Naive B cell (primary cell): ENCODE measurements at regions not wholly inside any gene's neighbourhood (a gene's known extent, or its start where the extent isn't known, plus 50 kb on each side); places are given as distances from the start of the nearest gene placed in this dataset.
A peak's percentile ranks its signal among the peaks of the same experiment; 100 is the strongest.
"Not testable (repeated sequence)": the region's sequence is repeated elsewhere in the genome, so short reads cannot be mapped to it uniquely, and the experiment has no call there.

Experiments
- ATAC-seq, 2 donors: fragments of 150-1000 bp; cut with Tn5 transposase; 2 replicates each; pipeline ENCODE4 v1.10.0; 2021; ENCODE audit warnings: low read depth in 2 of 2, mild to moderate bottlenecking in 2 of 2, moderate library complexity in 2 of 2
- DNase-seq: peaks from one replicate; pipeline ENCODE4 v3.0.0; 2022
- H3K27ac Mint-ChIP-seq, 6 donors: one replicate each; pipeline ENCODE4 v1.8.0; 2020 to 2022; ENCODE audit warnings: mild to moderate bottlenecking in 6 of 6, mixed read lengths in 6 of 6, moderate library complexity in 5 of 6, inconsistent platforms in 2 of 6
- H3K27me3 Mint-ChIP-seq, 3 donors: one replicate each; pipeline ENCODE4 v1.8.0; 2021 to 2022; ENCODE audit warnings: mixed read lengths in 3 of 3, mild to moderate bottlenecking in 1 of 3
- H3K36me3 Mint-ChIP-seq, 2 donors: one replicate each; pipeline ENCODE4 v1.8.0; 2020 to 2022; ENCODE audit warnings: mixed read lengths in 2 of 2, inconsistent platforms in 1 of 2, mild to moderate bottlenecking in 1 of 2
- H3K4me1 Mint-ChIP-seq, 3 donors: one replicate each; pipeline ENCODE4 v1.8.0; 2020 to 2022; ENCODE audit warnings: mixed read lengths in 3 of 3, inconsistent platforms in 1 of 3, mild to moderate bottlenecking in 1 of 3, moderate library complexity in 1 of 3
- H3K4me3 Mint-ChIP-seq, 8 donors: one replicate each; pipeline ENCODE4 v1.8.0; 2020 to 2022; ENCODE audit warnings: mild to moderate bottlenecking in 8 of 8, mixed read lengths in 8 of 8, moderate library complexity in 8 of 8, inconsistent platforms in 2 of 8
- H3K9me3 Mint-ChIP-seq, 7 donors: one replicate each; pipeline ENCODE4 v1.8.0; 2020 to 2022; ENCODE audit warnings: mixed read lengths in 7 of 7, mild to moderate bottlenecking in 5 of 7, inconsistent platforms in 2 of 7, moderate library complexity in 1 of 7

GRCh38 chr9:99474186-99474585 is 252.1 kb downstream of the SEC61B start:
- DNase-seq (no peak), ATAC-seq (no peak)
- H3K9me3 Mint-ChIP-seq: peaks cover 0 to 2% (median 0%) of the 10 kb centered on the region in 7 donors
- H3K4me3 Mint-ChIP-seq: peak overlapping the region in 1 of 8 donors; percentile 64
- peaks cover 4 to 6% (median 5%) of the 10 kb centered on the region in 3 donors for H3K4me1 Mint-ChIP-seq
- H3K27me3 Mint-ChIP-seq: peaks cover 0 to 14% (median 8%) of the 10 kb centered on the region in 3 donors
- no peaks in the 10 kb centered on the region for H3K36me3 Mint-ChIP-seq
- H3K27ac Mint-ChIP-seq: no peak overlapping the region

- Mint-ChIP-seq H3K4me3 (peak overlapping the region in 1 of 8 donors; percentile 49), H3K4me1 (peaks cover 4 to 6% (median 5%) of the 10 kb centered on the region in 3 donors), H3K36me3 (no peaks in the 10 kb centered on the region), H3K27ac (no peak overlapping the region), H3K27me3 (peaks cover 0 to 13% (median 4%) of the 10 kb centered on the region in 3 donors), H3K9me3 (no peaks in the 10 kb centered on the region)
- no peak for DNase-seq
- ATAC-seq: no peak
Measured at GRCh38 chr9:99475401-99476065, 253.5 kb downstream of the SEC61B start.

GRCh38 chr9:99478469-99479027 is 256.5 kb downstream of the SEC61B start:
- H3K4me1 Mint-ChIP-seq: no peaks in the 10 kb centered on the region
- H3K9me3 Mint-ChIP-seq: peaks cover 0 to 2% (median 0%) of the 10 kb centered on the region in 7 donors
- no peak overlapping the region for H3K4me3 Mint-ChIP-seq
- DNase-seq (no peak), ATAC-seq (no peak)
- H3K27ac Mint-ChIP-seq: no peak overlapping the region
- H3K36me3 Mint-ChIP-seq: no peaks in the 10 kb centered on the region
- H3K27me3 Mint-ChIP-seq: peaks cover 0 to 13% (median 6%) of the 10 kb centered on the region in 3 donors

- DNase-seq (no peak), ATAC-seq (no peak)
- peaks cover 0 to 13% (median 6%) of the 10 kb centered on the region in 3 donors for H3K27me3 Mint-ChIP-seq
- H3K4me1 Mint-ChIP-seq: no peaks in the 10 kb centered on the region
- no peak overlapping the region for H3K4me3 Mint-ChIP-seq
- H3K27ac Mint-ChIP-seq: no peak overlapping the region
- peaks cover 0 to 11% (median 2%) of the 10 kb centered on the region in 7 donors for H3K9me3 Mint-ChIP-seq
- no peaks in the 10 kb centered on the region for H3K36me3 Mint-ChIP-seq
Measured at GRCh38 chr9:99479929-99480328, 257.8 kb downstream of the SEC61B start.

GRCh38 chr9:99485459-99485858 is 263.4 kb downstream of the SEC61B start:
- peaks cover 0 to 8% (median 6%) of the 10 kb centered on the region in 3 donors for H3K27me3 Mint-ChIP-seq
- no peaks in the 10 kb centered on the region for H3K4me1 Mint-ChIP-seq
- no peak overlapping the region for H3K27ac Mint-ChIP-seq
- peaks cover 0 to 17% (median 2%) of the 10 kb centered on the region in 7 donors for H3K9me3 Mint-ChIP-seq
- no peaks in the 10 kb centered on the region for H3K36me3 Mint-ChIP-seq
- H3K4me3 Mint-ChIP-seq: no peak overlapping the region
- ATAC-seq (no peak), DNase-seq (no peak)

- H3K9me3 Mint-ChIP-seq: peaks cover 0 to 17% (median 2%) of the 10 kb centered on the region in 7 donors
- no peak overlapping the region for H3K27ac Mint-ChIP-seq
- no peak overlapping the region for H3K4me3 Mint-ChIP-seq
Measured at GRCh38 chr9:99486684-99487083, 264.6 kb downstream of the SEC61B start.

GRCh38 chr9:99488131-99489059 is 266.3 kb downstream of the SEC61B start:
- peak overlapping the region in 2 of 6 donors; percentile 1 to 75 for H3K27ac Mint-ChIP-seq
- peaks cover 0 to 8% (median 0%) of the 10 kb centered on the region in 3 donors for H3K27me3 Mint-ChIP-seq
- DNase-seq: no peak
- no peaks in the 10 kb centered on the region for H3K36me3 Mint-ChIP-seq
- no peak overlapping the region for H3K4me3 Mint-ChIP-seq
- no peak for ATAC-seq
- H3K9me3 Mint-ChIP-seq: peaks cover 0 to 17% (median 2%) of the 10 kb centered on the region in 7 donors
- peaks cover 10 to 16% (median 11%) of the 10 kb centered on the region in 3 donors for H3K4me1 Mint-ChIP-seq

More at GRCh38 chr9:99486684-99487083, 264.6 kb downstream of the SEC61B start:
- no peak for ATAC-seq
- no peak for DNase-seq
- H3K4me1 Mint-ChIP-seq: peaks cover 2 to 6% (median 6%) of the 10 kb centered on the region in 3 donors
- peaks cover 0 to 8% (median 0%) of the 10 kb centered on the region in 3 donors for H3K27me3 Mint-ChIP-seq
- no peaks in the 10 kb centered on the region for H3K36me3 Mint-ChIP-seq

- Mint-ChIP-seq H3K27me3 (peaks cover 0 to 8% (median 0%) of the 10 kb centered on the region in 3 donors), H3K4me3 (no peak overlapping the region), H3K9me3 (peaks cover 0 to 13% (median 2%) of the 10 kb centered on the region in 7 donors), H3K27ac (no peak overlapping the region), H3K4me1 (peaks cover 10 to 16% (median 11%) of the 10 kb centered on the region in 3 donors), H3K36me3 (no peaks in the 10 kb centered on the region)
- DNase-seq: no peak
- ATAC-seq: no peak
Measured at GRCh38 chr9:99489060-99489413, 267.0 kb downstream of the SEC61B start.

- Mint-ChIP-seq H3K36me3 (no peaks in the 10 kb centered on the region), H3K4me3 (no peak overlapping the region), H3K4me1 (peaks cover 10 to 16% (median 11%) of the 10 kb centered on the region in 3 donors), H3K9me3 (no peaks in the 10 kb centered on the region), H3K27ac (no peak overlapping the region), H3K27me3 (peaks cover 0 to 3% (median 0%) of the 10 kb centered on the region in 3 donors)
- no peak for DNase-seq
- ATAC-seq: no peak
Measured at GRCh38 chr9:99490729-99491128, 268.6 kb downstream of the SEC61B start.

GRCh38 chr9:99491408-99492158 is 269.5 kb downstream of the SEC61B start:
- peaks cover 0 to 9% (median 0%) of the 10 kb centered on the region in 3 donors for H3K27me3 Mint-ChIP-seq
- peaks cover 0 to 7% of the 10 kb centered on the region in 2 donors for H3K36me3 Mint-ChIP-seq
- peaks cover 10 to 16% (median 11%) of the 10 kb centered on the region in 3 donors for H3K4me1 Mint-ChIP-seq
- ATAC-seq: peak; percentile 20 to 43
- H3K27ac Mint-ChIP-seq: peak overlapping the region in 4 of 6 donors; percentile 10 to 40 (median 34)
- peaks cover 0 to 2% (median 0%) of the 10 kb centered on the region in 7 donors for H3K9me3 Mint-ChIP-seq
- no peak for DNase-seq
- no peak overlapping the region for H3K4me3 Mint-ChIP-seq

- peaks cover 0 to 9% (median 0%) of the 10 kb centered on the region in 3 donors for H3K27me3 Mint-ChIP-seq
- peaks cover 8 to 9% of the 10 kb centered on the region in 2 donors for H3K36me3 Mint-ChIP-seq
- no peak overlapping the region for H3K4me3 Mint-ChIP-seq
- DNase-seq (no peak), ATAC-seq (no peak)
- peaks cover 2 to 16% (median 7%) of the 10 kb centered on the region in 7 donors for H3K9me3 Mint-ChIP-seq
- peaks cover 0 to 6% (median under 1%) of the 10 kb centered on the region in 3 donors for H3K4me1 Mint-ChIP-seq
- H3K27ac Mint-ChIP-seq: no peak overlapping the region
Measured at GRCh38 chr9:99497641-99498040, 275.6 kb downstream of the SEC61B start.

GRCh38 chr9:99498979-99499378 is 276.9 kb downstream of the SEC61B start:
- H3K27ac Mint-ChIP-seq: peak overlapping the region in 1 of 6 donors; percentile 84
- H3K4me3 Mint-ChIP-seq: peak overlapping the region in 1 of 8 donors; percentile 59
- ATAC-seq: not testable (repeated sequence)

More at GRCh38 chr9:99498979-99499378, 276.9 kb downstream of the SEC61B start:
- not testable (repeated sequence) for H3K27me3 Mint-ChIP-seq, DNase-seq, H3K4me1 Mint-ChIP-seq, H3K36me3 Mint-ChIP-seq
- H3K9me3 Mint-ChIP-seq: peaks cover 4 to 16% (median 9%) of the 10 kb centered on the region in 7 donors
